ENCODE measurements at regions not wholly inside any gene's neighbourhood (a gene's known extent, or its start where the extent isn't known, plus 50 kb on each side); places are given as distances from the start of the nearest gene placed in this dataset.

GRCh38 chr19:31819837-31820236 is 470.6 kb upstream of the TSHZ3 start:
- H3K4me3 ChIP-seq (replicated peaks in 1 of 3; ENCODE audit: insufficient read depth in 1 of 3, low read depth in 2 of 3, low read length in 3 of 3), result no peak overlapping the region
- intact Hi-C loops (cut with micrococcal nuclease; ENCODE audit: unreplicated experiment), result no loop called here
- H3K36me3 ChIP-seq (replicated peaks in 1 of 2; ENCODE audit: control insufficient read depth in 1 of 2, insufficient read depth in 2 of 2, low read length in 2 of 2), result no peaks in the 10 kb centered on the region
- ATAC-seq (no peak), DNase-seq (ENCODE audit: low spot score) (no peak), FAIRE-seq (no peak)
- ChIA-PET POLR2A (no interaction called here), CTCF (ENCODE audit: low intra/inter-chr PET ratio, low total read pairs) (no interaction called here)
- in situ Hi-C loops (cut with HindIII; ENCODE audit: extremely low pct_ligation_motif_present, low pct_unique_long_range_greater_than_20kb), result no loop called here
- no peaks in the 10 kb centered on the region for H3K27me3 ChIP-seq (ENCODE audit: control insufficient read depth in 1 of 2, insufficient read depth in 2 of 2, low read length in 2 of 2)
- H3K4me2 ChIP-seq (ENCODE audit: low read depth, low read length), result no peak overlapping the region
- no peaks in the 10 kb centered on the region for H3K4me1 ChIP-seq (ENCODE audit: insufficient read depth, low read length)
- peaks cover 96% of the 10 kb centered on the region for H3K9me3 ChIP-seq (ENCODE audit: low read length)
- TF ChIP-seq TOE1 (CRISPR knock-in tag; IDR thresholded peaks at IDR 0.05) (no peak), MEF2D (CRISPR knock-in tag; IDR thresholded peaks at IDR 0.05) (no peak), YEATS4 (CRISPR knock-in tag; IDR thresholded peaks at IDR 0.05; ENCODE audit: borderline replicate concordance) (no peak), SMYD3 (CRISPR knock-in tag; IDR thresholded peaks at IDR 0.05) (no peak), SMAD3 (CRISPR knock-in tag; IDR thresholded peaks at IDR 0.05) (no peak), MEIS2 (CRISPR knock-in tag; IDR thresholded peaks at IDR 0.05) (no peak), CEBPG (CRISPR knock-in tag; IDR thresholded peaks at IDR 0.05) (no peak), SOX6 (IDR thresholded peaks at IDR 0.05) (no peak), SOX6 (CRISPR knock-in tag; IDR thresholded peaks at IDR 0.05) (no peak), ZSCAN21 (CRISPR knock-in tag; IDR thresholded peaks at IDR 0.05; ENCODE audit: borderline replicate concordance) (no peak), ZGPAT (CRISPR knock-in tag; IDR thresholded peaks at IDR 0.05) (no peak)
- BruUV-seq (replicated peaks), result no TSS peak
- H4K20me1 ChIP-seq (ENCODE audit: insufficient read depth, low read length), result no peaks in the 10 kb centered on the region
- no peak overlapping the region for H3K27ac ChIP-seq (ENCODE audit: extremely low read length, insufficient read depth, low read length)
- H3K79me2 ChIP-seq (ENCODE audit: insufficient read depth, low read length), result no peaks in the 10 kb centered on the region
- H2AFZ ChIP-seq (ENCODE audit: low read length), result no peak overlapping the region
- no peak overlapping the region for H3K9ac ChIP-seq (ENCODE audit: insufficient read depth, low read depth, low read length)

DNA sequence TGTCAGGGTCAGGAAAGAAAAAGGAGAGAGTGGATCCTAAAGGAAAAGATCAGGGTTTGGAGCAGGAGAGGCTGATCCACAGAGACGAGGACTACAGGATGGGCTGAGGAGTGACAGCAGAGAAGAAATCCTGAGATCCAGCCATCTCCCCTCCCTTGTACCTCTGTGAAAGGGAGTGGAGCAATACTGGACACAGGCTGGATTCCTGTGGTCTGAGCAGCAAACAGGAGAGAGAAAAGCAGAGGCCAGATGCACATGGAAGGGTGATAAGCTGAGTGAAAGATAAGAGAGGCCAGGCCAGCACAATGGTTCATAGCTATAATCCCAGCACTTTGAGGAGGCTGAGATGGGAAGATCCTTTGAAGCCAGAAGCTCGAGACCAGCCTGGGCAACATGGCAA is 472.1 kb upstream of the TSHZ3 start:
- no peaks in the 10 kb centered on the region for H3K79me2 ChIP-seq (ENCODE audit: insufficient read depth, low read length)
- H3K27ac ChIP-seq (ENCODE audit: extremely low read length, insufficient read depth, low read length), result no peak overlapping the region
- H4K20me1 ChIP-seq (ENCODE audit: insufficient read depth, low read length), result no peaks in the 10 kb centered on the region
- intact Hi-C loops (cut with micrococcal nuclease; ENCODE audit: unreplicated experiment) (no loop called here), in situ Hi-C loops (cut with HindIII; ENCODE audit: extremely low pct_ligation_motif_present, low pct_unique_long_range_greater_than_20kb) (no loop called here)
- FAIRE-seq (no peak), ATAC-seq (no peak), DNase-seq (ENCODE audit: low spot score) (no peak)
- ChIA-PET POLR2A (no interaction called here), CTCF (ENCODE audit: low intra/inter-chr PET ratio, low total read pairs) (no interaction called here)
- no peak overlapping the region for H3K4me3 ChIP-seq (replicated peaks in 1 of 3; ENCODE audit: insufficient read depth in 1 of 3, low read depth in 2 of 3, low read length in 3 of 3)
- H2AFZ ChIP-seq (ENCODE audit: low read length), result no peak overlapping the region
- peaks cover 96% of the 10 kb centered on the region for H3K9me3 ChIP-seq (ENCODE audit: low read length)
- H3K27me3 ChIP-seq (ENCODE audit: control insufficient read depth in 1 of 2, insufficient read depth in 2 of 2, low read length in 2 of 2), result no peaks in the 10 kb centered on the region
- WGBS (ENCODE audit: low lambda C conversion rate), result 16% methylated on average over 2 of the region's 2 CpGs
- no peak overlapping the region for H3K9ac ChIP-seq (ENCODE audit: insufficient read depth, low read depth, low read length)
- no peak overlapping the region for H3K4me2 ChIP-seq (ENCODE audit: low read depth, low read length)
- H3K4me1 ChIP-seq (ENCODE audit: insufficient read depth, low read length), result no peaks in the 10 kb centered on the region
- H3K36me3 ChIP-seq (replicated peaks in 1 of 2; ENCODE audit: control insufficient read depth in 1 of 2, insufficient read depth in 2 of 2, low read length in 2 of 2), result no peaks in the 10 kb centered on the region
- BruUV-seq (replicated peaks), result no TSS peak
- no peak for TF ChIP-seq TSC22D2 (CRISPR knock-in tag; IDR thresholded peaks at IDR 0.05; ENCODE audit: borderline replicate concordance)
- TF ChIP-seq GTF3A (CRISPR knock-in tag; conservative IDR thresholded peaks at IDR 0.05), result no peak
- TF ChIP-seq MATR3 (CRISPR knock-in tag; IDR thresholded peaks at IDR 0.05), result no peak
- TF ChIP-seq MYPOP (CRISPR knock-in tag; IDR thresholded peaks at IDR 0.05), result no peak
- TF ChIP-seq ZNF468 (CRISPR knock-in tag; IDR thresholded peaks at IDR 0.05), result no peak
- no peak for TF ChIP-seq IRX3 (CRISPR knock-in tag; IDR thresholded peaks at IDR 0.05; ENCODE audit: borderline replicate concordance, low read depth)
- TF ChIP-seq ZFP82 (CRISPR knock-in tag; IDR thresholded peaks at IDR 0.05; ENCODE audit: borderline replicate concordance), result no peak
- no peak for TF ChIP-seq ZNF546 (CRISPR knock-in tag; conservative IDR thresholded peaks at IDR 0.05)
- no peak for TF ChIP-seq ETV6 (CRISPR knock-in tag; conservative IDR thresholded peaks at IDR 0.05)
- TF ChIP-seq EED (CRISPR knock-in tag; IDR thresholded peaks at IDR 0.05), result no peak
- no peak for TF ChIP-seq NCOR1 (IDR thresholded peaks at IDR 0.05; ENCODE audit: borderline replicate concordance, low read length)

Data from HepG2 (cell line).